OCI-LY7 (cell line): ENCODE measurements at regions not wholly inside any gene's neighbourhood (a gene's known extent, or its start where the extent isn't known, plus 50 kb on each side); places are given as distances from the start of the nearest gene placed in this dataset.

ENCODE experiments used
- BruUV-seq: library from RNA; stranded (reverse); fragments of 400-500 nt; replicated peaks from 2 replicates; lab custom pipeline; 2021; lab: Mats Ljungman, UMichigan
- CTCF ChIA-PET: fragments of 300-600 bp; sonication (Branson Sonifier 250); formaldehyde crosslinking; loops from one replicate; lab custom pipeline; 2022; ENCODE audit warnings: antibody characterized with exemption; ENCODE audit not compliant: unreplicated experiment; lab: Charles Lee
- POLR2A ChIA-PET: fragments of 300-600 bp; sonication (Branson Sonifier 250); formaldehyde crosslinking; loops from one replicate; lab custom pipeline; 2022; ENCODE audit warnings: antibody characterized with exemption; lab: Charles Lee
- DNase-seq: peaks from one replicate; pipeline ENCODE4 v3.0.0-alpha.2; 2015; ENCODE audit warnings: low spot score
- H2AFZ ChIP-seq: fragments of 200-600 bp; sonication (generic), shearing (Covaris generic); 2 replicates; pipeline ENCODE4 v1.6.1; 2014; ENCODE audit warnings: mild to moderate bottlenecking, antibody characterized with exemption, low read length, moderate library complexity
- H3K27ac ChIP-seq: fragments of 200-600 bp; sonication (generic); 2 replicates; pipeline ENCODE4 v1.5.1; 2014; ENCODE audit warnings: mixed run types, low read depth, mild to moderate bottlenecking, moderate library complexity, low read length, inconsistent platforms; ENCODE audit not compliant: poor library complexity, severe bottlenecking
- H3K36me3 ChIP-seq: fragments of 200-600 bp; sonication (generic); 2 replicates; pipeline ENCODE4 v1.6.1; 2014; ENCODE audit warnings: mild to moderate bottlenecking, antibody characterized with exemption, low read length, moderate library complexity, mixed read lengths; ENCODE audit not compliant: insufficient read depth
- H3K4me1 ChIP-seq: fragments of 200-600 bp; sonication (generic); 2 replicates; pipeline ENCODE4 v1.5.1; 2014; ENCODE audit warnings: mild to moderate bottlenecking, low read length; ENCODE audit not compliant: insufficient read depth, poor library complexity, severe bottlenecking
- H3K4me2 ChIP-seq: fragments of 200-600 bp; sonication (generic); 2 replicates; pipeline ENCODE4 v1.6.1; 2014; ENCODE audit warnings: mild to moderate bottlenecking, low read length
- H3K4me3 ChIP-seq: fragments of 200-600 bp; sonication (generic); 2 replicates; pipeline ENCODE4 v1.5.1; 2014; ENCODE audit warnings: mild to moderate bottlenecking, low read depth, low read length; ENCODE audit not compliant: poor library complexity, severe bottlenecking
- H3K79me2 ChIP-seq: fragments of 200-600 bp; sonication (generic); 2 replicates; pipeline ENCODE4 v1.6.1; 2016; ENCODE audit warnings: low read depth, mild to moderate bottlenecking, low read length, moderate library complexity, mixed read lengths; ENCODE audit not compliant: insufficient read depth
- H3K9me2 ChIP-seq: fragments of 200-600 bp; sonication (generic); 2 replicates; pipeline ENCODE4 v1.6.1; 2016; ENCODE audit warnings: mild to moderate bottlenecking, low read length, mixed read lengths; ENCODE audit not compliant: insufficient read depth
- H3K9me3 ChIP-seq: fragments of 200-600 bp; sonication (generic); 2 replicates; pipeline ENCODE4 v1.6.1; 2014; ENCODE audit warnings: mild to moderate bottlenecking, mixed run types, low read length, mixed read lengths
- H4K20me1 ChIP-seq: fragments of 200-600 bp; sonication (generic); 2 replicates; pipeline ENCODE4 v1.6.1; 2014; ENCODE audit warnings: mild to moderate bottlenecking, antibody characterized with exemption, low read length, moderate library complexity, mixed read lengths; ENCODE audit not compliant: insufficient read depth
- EZH2phosphoT487 ChIP-seq: fragments of 200-600 bp; sonication (generic); IDR thresholded peaks from 2 replicates; pipeline ENCODE4 v1.6.1; 2018; ENCODE audit warnings: low read depth, borderline replicate concordance, mild to moderate bottlenecking, mixed run types, antibody characterized with exemption, low read length, moderate library complexity, mixed read lengths
- intact Hi-C: fragments of 100-400 bp; cut with micrococcal nuclease; formaldehyde crosslinking; loops from one replicate; pipeline ENCODE4 v1.10.0; 2022; ENCODE audit not compliant: unreplicated experiment
- TF ChIP-seq, protein P1 (sequence below): fragments of 200-600 bp; sonication (generic); conservative IDR thresholded peaks from 2 replicates; pipeline ENCODE4 v1.5.1; 2014; ENCODE audit warnings: mild to moderate bottlenecking, antibody characterized with exemption, low read length, moderate library complexity, mixed read lengths

DNA sequence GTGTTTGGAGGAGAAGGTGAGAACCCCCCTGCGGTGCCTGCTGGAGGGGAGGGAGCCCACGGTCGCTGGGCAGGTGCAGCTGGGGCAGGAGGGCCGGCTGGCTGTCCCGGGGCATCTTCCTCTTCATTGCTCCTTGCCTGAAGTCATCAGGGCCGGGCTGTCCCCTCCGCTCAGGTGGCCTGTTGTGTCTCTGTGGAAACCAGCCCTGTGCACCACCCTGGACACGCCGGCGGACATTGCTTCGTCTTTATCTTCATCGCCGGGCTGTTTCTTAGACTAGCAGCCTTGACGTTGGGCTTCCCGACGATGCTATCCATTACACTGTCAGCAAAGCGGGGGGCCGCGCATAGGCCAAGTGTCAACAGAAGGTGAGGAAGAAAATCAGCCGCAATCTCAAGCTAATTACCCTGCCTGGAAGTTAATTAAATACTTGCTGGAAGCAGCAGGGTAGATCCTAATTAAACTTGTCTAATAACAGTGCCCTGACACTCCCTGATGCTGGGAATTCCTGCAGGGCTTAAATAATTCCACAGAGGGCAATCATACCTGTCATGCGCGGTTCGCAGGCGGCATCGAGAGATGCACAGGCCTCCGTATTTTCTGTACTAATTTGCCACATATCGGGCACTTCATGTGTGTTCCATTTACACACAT lies 111.4 kb upstream of the SOX1 start:
- H3K36me3 ChIP-seq = no peaks in the 10 kb centered on the region
- DNase-seq = no peak
- H3K79me2 ChIP-seq = no peaks in the 10 kb centered on the region
- no peaks in the 10 kb centered on the region for H3K4me1 ChIP-seq
- H3K9me3 ChIP-seq = no peaks in the 10 kb centered on the region
- H3K27ac ChIP-seq = no peak overlapping the region
- ChIA-PET POLR2A (no interaction called here), CTCF (no interaction called here)
- H2AFZ ChIP-seq = no peak overlapping the region
- H4K20me1 ChIP-seq = no peaks in the 10 kb centered on the region
- TF ChIP-seq, protein P1, sequence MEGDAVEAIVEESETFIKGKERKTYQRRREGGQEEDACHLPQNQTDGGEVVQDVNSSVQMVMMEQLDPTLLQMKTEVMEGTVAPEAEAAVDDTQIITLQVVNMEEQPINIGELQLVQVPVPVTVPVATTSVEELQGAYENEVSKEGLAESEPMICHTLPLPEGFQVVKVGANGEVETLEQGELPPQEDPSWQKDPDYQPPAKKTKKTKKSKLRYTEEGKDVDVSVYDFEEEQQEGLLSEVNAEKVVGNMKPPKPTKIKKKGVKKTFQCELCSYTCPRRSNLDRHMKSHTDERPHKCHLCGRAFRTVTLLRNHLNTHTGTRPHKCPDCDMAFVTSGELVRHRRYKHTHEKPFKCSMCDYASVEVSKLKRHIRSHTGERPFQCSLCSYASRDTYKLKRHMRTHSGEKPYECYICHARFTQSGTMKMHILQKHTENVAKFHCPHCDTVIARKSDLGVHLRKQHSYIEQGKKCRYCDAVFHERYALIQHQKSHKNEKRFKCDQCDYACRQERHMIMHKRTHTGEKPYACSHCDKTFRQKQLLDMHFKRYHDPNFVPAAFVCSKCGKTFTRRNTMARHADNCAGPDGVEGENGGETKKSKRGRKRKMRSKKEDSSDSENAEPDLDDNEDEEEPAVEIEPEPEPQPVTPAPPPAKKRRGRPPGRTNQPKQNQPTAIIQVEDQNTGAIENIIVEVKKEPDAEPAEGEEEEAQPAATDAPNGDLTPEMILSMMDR = no peak
- no peak for TF ChIP-seq EZH2phosphoT487
- H3K4me3 ChIP-seq = no peak overlapping the region
- no peaks in the 10 kb centered on the region for H3K9me2 ChIP-seq
- intact Hi-C loops = no loop called here
- H3K4me2 ChIP-seq = no peak overlapping the region
- BruUV-seq = no TSS peak

DNA sequence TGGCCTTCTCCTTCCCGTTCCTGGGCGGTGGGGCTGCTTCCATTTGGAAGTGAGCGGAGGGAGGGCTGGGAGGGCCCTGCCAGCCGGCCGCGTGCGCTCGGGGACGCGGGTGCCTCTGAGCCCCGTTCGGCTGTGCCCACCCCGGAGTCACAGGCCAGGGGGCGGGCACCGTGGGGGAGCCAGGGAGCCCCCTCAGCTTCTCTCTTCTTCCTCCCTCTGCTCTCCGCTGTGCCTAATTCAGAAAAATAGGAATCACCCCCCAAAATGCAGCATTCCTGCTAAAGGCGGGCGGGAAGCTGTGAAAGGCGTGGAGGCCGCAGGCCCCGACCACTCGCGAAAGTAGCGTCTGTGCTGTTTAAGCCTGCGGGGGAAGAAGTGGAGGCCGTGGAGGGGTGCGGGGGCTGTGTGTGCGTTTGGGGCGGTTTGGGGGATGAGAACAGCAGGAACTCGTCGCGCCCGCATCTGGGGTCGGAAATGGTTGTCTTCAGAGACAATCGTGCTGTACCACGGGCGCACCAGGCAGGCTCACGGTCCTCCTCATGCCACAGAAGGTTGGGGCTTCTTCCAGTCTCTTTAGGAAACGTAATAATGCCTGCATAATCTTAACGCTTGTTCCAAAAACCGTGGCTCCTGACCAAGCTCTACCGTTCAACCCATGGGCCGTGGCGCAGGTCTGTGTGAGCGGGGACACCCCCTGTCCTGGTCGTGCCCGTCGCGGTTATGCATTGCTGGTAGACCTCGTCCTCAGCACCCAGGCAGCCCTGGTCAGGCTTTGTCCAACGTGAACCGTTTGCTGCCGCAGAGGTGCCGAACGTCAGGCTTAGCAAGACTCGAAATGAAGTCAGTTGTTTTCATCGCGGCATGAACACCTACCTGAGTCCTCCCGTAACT lies 110.4 kb upstream of the SOX1 start:
- Histone ChIP-seq H3K27ac (no peak overlapping the region), H2AFZ (no peak overlapping the region), H3K9me3 (no peaks in the 10 kb centered on the region), H3K4me3 (no peak overlapping the region), H4K20me1 (no peaks in the 10 kb centered on the region), H3K79me2 (no peaks in the 10 kb centered on the region), H3K36me3 (no peaks in the 10 kb centered on the region), H3K9me2 (no peaks in the 10 kb centered on the region), H3K4me2 (no peak overlapping the region), H3K4me1 (no peaks in the 10 kb centered on the region)
- DNase-seq = no peak
- TF ChIP-seq EZH2phosphoT487 = no peak
- TF ChIP-seq, protein P1 = no peak
- BruUV-seq = no TSS peak
- CTCF ChIA-PET = no interaction called here
- intact Hi-C loops = no loop called here
- POLR2A ChIA-PET = no interaction called here
